Lung (tissue), 11 donors: ENCODE measurements at regions not wholly inside any gene's neighbourhood (a gene's known extent, or its start where the extent isn't known, plus 50 kb on each side); places are given as distances from the start of the nearest gene placed in this dataset.

Source experiments
- ATAC-seq: fragments of 200-7000 bp; cut with Tn5 transposase; one replicate; pipeline ENCODE4 v1.9.1; 2020; ENCODE audit warnings: moderate number of reproducible peaks; ENCODE audit not compliant: insufficient read depth, low FRiP score
- DNase-seq, 3 donors: peaks; one replicate each; pipeline ENCODE4 v3.0.0-alpha.2; 2013 to 2017
- H3K27ac ChIP-seq, 2 donors: one replicate each; pipeline ENCODE4 v1.5.1; 2013; ENCODE audit warnings: mild to moderate bottlenecking in 2 of 2, moderate library complexity in 2 of 2, control low read depth in 1 of 2, inconsistent platforms in 1 of 2, low read depth in 1 of 2, low read length in 1 of 2
- H3K27me3 ChIP-seq, 3 donors: one replicate each; pipeline ENCODE4 v1.5.1; 2013; ENCODE audit warnings: low read length in 2 of 3; ENCODE audit not compliant: control insufficient read depth in 3 of 3, insufficient read depth in 3 of 3
- H3K36me3 ChIP-seq, 4 donors: one replicate each; pipeline ENCODE4 v1.5.1; 2013; ENCODE audit warnings: low read length in 4 of 4, mild to moderate bottlenecking in 1 of 4, moderate library complexity in 1 of 4; ENCODE audit not compliant: control insufficient read depth in 4 of 4, insufficient read depth in 4 of 4
- H3K4me1 ChIP-seq, 5 donors: one replicate each; pipeline ENCODE4 v1.5.1; 2013; ENCODE audit warnings: low read length in 5 of 5, mild to moderate bottlenecking in 2 of 5, moderate library complexity in 1 of 5; ENCODE audit not compliant: control insufficient read depth in 5 of 5, insufficient read depth in 5 of 5
- H3K4me3 ChIP-seq: one replicate; pipeline ENCODE4 v1.5.1; 2013; ENCODE audit warnings: mild to moderate bottlenecking, control low read depth, moderate library complexity
- H3K9ac ChIP-seq, 2 donors: one replicate each; pipeline ENCODE4 v1.5.1; 2013; ENCODE audit warnings: low read length in 2 of 2, control low read depth in 1 of 2; ENCODE audit not compliant: insufficient read depth in 1 of 2
- H3K9me3 ChIP-seq, 4 donors: one replicate each; pipeline ENCODE4 v1.5.1; 2013; ENCODE audit warnings: low read length in 3 of 4, mild to moderate bottlenecking in 1 of 4, moderate library complexity in 1 of 4; ENCODE audit not compliant: control insufficient read depth in 4 of 4, insufficient read depth in 3 of 4
- CTCF ChIP-seq: IDR thresholded peaks from 2 replicates; pipeline ENCODE4 v1.5.1; 2012; ENCODE audit warnings: mild to moderate bottlenecking; ENCODE audit errors: control extremely low read depth, extremely low read depth
- WGBS, 2 donors: extraction: QIAGEN DNeasy Blood & Tissue Kit; methylation state at CpG; one replicate each; pipeline ENCODE4 v1.1.7; 2013; 5-methylcytosine and 5-hydroxymethylcytosine counted together
- donor health status: control.
- donor health status: control.
- donor health status: Bipolar disorder and iron deficiency.
- donor health status: healthy.
- donor health status: DM: yes; HTN: yes; CAD: no.

- no peak overlapping the region for H3K27ac ChIP-seq
- ATAC-seq (no peak), DNase-seq (peak in 1 of 3 donors; percentile 13)
Measured at GRCh38 chr6:168130168-168130696, 51.2 kb upstream of the FRMD1 start.

GRCh38 chr6:168129292-168130167 lies 50.5 kb upstream of the FRMD1 start:
- ATAC-seq (no peak), DNase-seq (no peak)
- Histone ChIP-seq H3K27ac (no peak overlapping the region), H3K4me3 (no peak overlapping the region), H3K36me3 (no peaks in the 10 kb centered on the region), H3K27me3 (no peaks in the 10 kb centered on the region), H3K4me1 (peaks cover 0 to 40% (median 18%) of the 10 kb centered on the region in 5 donors), H3K9me3 (no peaks in the 10 kb centered on the region), H3K9ac (no peak overlapping the region)
- 91 to 92% methylated on average over 40 of the region's 40 CpGs for WGBS, 2 donors
- no peak for TF ChIP-seq CTCF

More at GRCh38 chr6:168130168-168130696, 51.2 kb upstream of the FRMD1 start:
- no peaks in the 10 kb centered on the region for H3K9me3 ChIP-seq
- no peaks in the 10 kb centered on the region for H3K27me3 ChIP-seq
- H3K4me1 ChIP-seq, result peaks cover 0 to 40% (median 18%) of the 10 kb centered on the region in 5 donors
- H3K36me3 ChIP-seq, result no peaks in the 10 kb centered on the region
- 82 to 86% methylated on average over 18 of the region's 18 CpGs for WGBS, 2 donors
- no peak for TF ChIP-seq CTCF
- no peak overlapping the region for H3K9ac ChIP-seq
- H3K4me3 ChIP-seq, result no peak overlapping the region

- H3K36me3 ChIP-seq, result no peaks in the 10 kb centered on the region
- no peak overlapping the region for H3K27ac ChIP-seq
- no peaks in the 10 kb centered on the region for H3K9me3 ChIP-seq
- ATAC-seq (no peak), DNase-seq (no peak)
- no peak for TF ChIP-seq CTCF
- H3K9ac ChIP-seq, result no peak overlapping the region
- H3K4me3 ChIP-seq, result no peak overlapping the region
- 95 to 96% methylated on average over 24 to 27 of the region's 27 CpGs for WGBS, 2 donors
- H3K4me1 ChIP-seq, result peaks cover 0 to 33% (median 13%) of the 10 kb centered on the region in 5 donors
- no peaks in the 10 kb centered on the region for H3K27me3 ChIP-seq
Measured at GRCh38 chr6:168128631-168129291, 49.7 kb upstream of the FRMD1 start.
